ENCODE measurements at regions not wholly inside any gene's neighbourhood (a gene's known extent, or its start where the extent isn't known, plus 50 kb on each side); places are given as distances from the start of the nearest gene placed in this dataset.
"Not testable (repeated sequence)": the region's sequence is repeated elsewhere in the genome, so short reads cannot be mapped to it uniquely, and the experiment has no call there.

- DNase-seq (ENCODE audit: low read depth, low spot score): no peak
- Histone ChIP-seq H3K36me3 (ENCODE audit: insufficient read depth, low read length) (no peaks in the 10 kb centered on the region), H3K9ac (ENCODE audit: insufficient read length) (no peak overlapping the region), H3K27ac (no peak overlapping the region), H3K4me3 (no peak overlapping the region), H3K9me3 (ENCODE audit: low read depth, low read length) (no peaks in the 10 kb centered on the region)
- TF ChIP-seq POLR2AphosphoS5 (IDR thresholded peaks at IDR 0.05; ENCODE audit: borderline replicate concordance, low read depth, low read length) (no peak), EZH2 (IDR thresholded peaks at IDR 0.05) (no peak)
Measured at GRCh38 chr7:68862736-68863135, 735.5 kb upstream of the AUTS2 start.

DNA sequence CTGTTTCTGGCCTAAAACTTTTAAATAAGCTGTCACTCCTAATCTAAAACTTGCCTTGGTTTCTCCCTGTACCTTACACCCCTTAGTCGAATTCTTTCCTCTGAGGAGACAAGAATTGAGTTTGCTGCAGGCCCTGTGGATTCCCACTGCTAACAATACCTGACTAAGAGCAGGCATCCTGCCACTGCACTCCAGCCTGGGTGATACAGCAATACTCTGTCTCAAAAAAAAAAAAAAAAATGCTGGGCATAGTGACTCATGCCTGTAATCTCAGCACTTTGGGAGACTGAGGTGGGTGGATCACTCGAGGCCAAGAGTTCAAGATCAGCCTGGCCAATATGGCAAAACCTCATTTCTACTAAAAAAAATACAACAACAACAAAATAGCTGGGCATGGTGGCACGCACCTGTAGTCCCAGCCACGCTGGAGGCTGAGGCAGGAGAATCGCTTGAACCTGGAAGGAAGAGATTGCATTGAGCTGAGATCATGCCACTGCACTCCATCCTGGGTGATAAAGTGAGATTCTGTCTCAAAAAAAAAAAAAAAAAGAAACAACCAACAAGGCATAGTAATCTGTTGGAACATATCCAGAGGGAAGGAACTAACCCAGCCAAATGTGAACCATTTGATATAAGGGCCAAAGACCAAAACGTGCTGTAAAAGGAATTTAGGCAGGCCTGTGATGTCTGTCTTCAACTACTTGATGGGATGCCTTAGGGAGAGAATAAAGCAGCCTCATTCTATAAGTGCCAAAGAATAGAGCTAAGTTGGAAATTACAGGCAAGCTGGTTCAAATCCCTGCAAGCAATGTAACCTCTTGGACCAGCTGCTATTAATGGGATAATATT, 732.7 kb upstream of the AUTS2 start:
- no peaks in the 10 kb centered on the region for H3K36me3 ChIP-seq (ENCODE audit: insufficient read depth, low read length)
- no peak for DNase-seq (ENCODE audit: low read depth, low spot score)
- H3K9me3 ChIP-seq (ENCODE audit: low read depth, low read length): no peaks in the 10 kb centered on the region
- no peak overlapping the region for H3K9ac ChIP-seq (ENCODE audit: insufficient read length)
- no peak overlapping the region for H3K27ac ChIP-seq
- no peak overlapping the region for H3K4me3 ChIP-seq
- TF ChIP-seq EZH2 (IDR thresholded peaks at IDR 0.05) (no peak), POLR2AphosphoS5 (IDR thresholded peaks at IDR 0.05; ENCODE audit: borderline replicate concordance, low read depth, low read length) (no peak), FOXP2 (optimal IDR thresholded peaks at IDR 0.05; ENCODE audit: control extremely low read depth, extremely low read length, insufficient read depth) (no peak)

- Histone ChIP-seq H3K36me3 (ENCODE audit: insufficient read depth, low read length) (no peaks in the 10 kb centered on the region), H3K27ac (no peak overlapping the region), H3K4me3 (no peak overlapping the region), H3K9me3 (ENCODE audit: low read depth, low read length) (no peaks in the 10 kb centered on the region), H3K9ac (ENCODE audit: insufficient read length) (no peak overlapping the region)
- DNase-seq (ENCODE audit: low read depth, low spot score): no peak
- TF ChIP-seq FOXP2 (optimal IDR thresholded peaks at IDR 0.05; ENCODE audit: control extremely low read depth, extremely low read length, insufficient read depth): no peak
- no peak for TF ChIP-seq POLR2AphosphoS5 (IDR thresholded peaks at IDR 0.05; ENCODE audit: borderline replicate concordance, low read depth, low read length)
- TF ChIP-seq EZH2 (IDR thresholded peaks at IDR 0.05): no peak
Measured at GRCh38 chr7:68866200-68866570, 732.1 kb upstream of the AUTS2 start.

DNA sequence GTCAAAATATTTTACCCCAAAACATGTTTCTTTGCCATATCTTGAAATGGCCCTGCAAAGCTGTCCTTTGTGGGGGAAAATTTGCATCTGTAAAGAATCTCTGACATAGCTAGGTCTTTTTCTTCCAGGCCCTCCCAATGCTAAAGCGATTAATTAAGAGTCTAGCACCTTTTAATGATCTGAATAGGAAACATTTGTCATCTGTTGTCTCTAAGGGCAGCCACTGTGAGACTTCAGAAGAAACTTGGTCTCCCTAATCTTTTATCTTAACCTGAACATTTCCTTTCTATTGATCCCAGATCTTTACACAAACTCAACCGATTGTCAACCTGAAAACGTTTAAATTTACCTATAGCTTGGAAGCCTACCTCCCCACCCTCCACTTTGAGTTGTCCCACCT, 731.6 kb upstream of the AUTS2 start:
- H3K9ac ChIP-seq (ENCODE audit: insufficient read length); H3K36me3 ChIP-seq (ENCODE audit: insufficient read depth, low read length); H3K9me3 ChIP-seq (ENCODE audit: low read depth, low read length); H3K4me3 ChIP-seq; DNase-seq (ENCODE audit: low read depth, low spot score); H3K27ac ChIP-seq: not testable (repeated sequence)

DNA sequence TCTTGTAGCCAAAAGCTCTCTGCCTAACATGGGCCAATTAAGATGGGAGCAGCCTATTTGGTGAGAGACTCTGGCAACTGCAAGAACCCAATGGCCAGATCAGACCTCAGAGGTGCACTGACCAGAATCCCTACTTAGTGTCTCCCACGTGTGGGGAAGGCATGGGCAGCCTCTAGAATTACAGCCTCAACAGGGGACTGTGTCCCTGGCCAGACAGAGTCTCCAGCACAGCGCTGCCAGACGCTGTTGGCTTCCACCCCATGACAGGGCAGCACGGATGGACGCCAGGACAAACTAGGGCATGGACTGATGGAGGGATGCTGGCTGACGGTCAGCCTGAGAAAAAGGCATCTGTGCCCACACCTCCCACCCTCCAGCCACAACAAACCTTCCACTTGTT, 729.3 kb upstream of the AUTS2 start:
- Histone ChIP-seq H3K9ac (ENCODE audit: insufficient read length) (no peak overlapping the region), H3K27ac (no peak overlapping the region), H3K36me3 (ENCODE audit: insufficient read depth, low read length) (no peaks in the 10 kb centered on the region), H3K4me3 (no peak overlapping the region), H3K9me3 (ENCODE audit: low read depth, low read length) (no peaks in the 10 kb centered on the region)
- no peak for DNase-seq (ENCODE audit: low read depth, low spot score)
- TF ChIP-seq POLR2AphosphoS5 (IDR thresholded peaks at IDR 0.05; ENCODE audit: borderline replicate concordance, low read depth, low read length): no peak
- TF ChIP-seq EZH2 (IDR thresholded peaks at IDR 0.05): no peak
- no peak for TF ChIP-seq FOXP2 (optimal IDR thresholded peaks at IDR 0.05; ENCODE audit: control extremely low read depth, extremely low read length, insufficient read depth)

DNA sequence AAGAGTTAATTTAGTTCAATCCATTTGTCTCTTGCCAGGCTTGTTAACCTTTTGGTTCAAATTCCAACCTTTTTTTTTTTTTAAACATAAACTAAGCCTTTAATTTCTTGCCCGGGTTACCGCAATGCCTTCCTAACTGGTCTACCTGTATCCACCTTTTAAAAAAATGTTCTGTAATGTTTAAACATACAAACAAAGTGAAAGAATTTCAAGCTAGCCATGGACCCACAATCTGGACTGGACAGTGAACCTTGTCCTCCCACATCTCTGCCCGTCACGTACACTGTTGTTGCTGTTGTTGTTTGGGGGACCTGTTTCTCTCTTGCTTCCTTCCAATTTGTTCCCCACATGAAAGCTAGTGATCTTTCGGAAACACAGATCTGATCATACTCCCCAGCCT, 724.7 kb upstream of the AUTS2 start:
- Histone ChIP-seq H3K27ac (no peak overlapping the region), H3K36me3 (ENCODE audit: insufficient read depth, low read length) (no peaks in the 10 kb centered on the region), H3K9ac (ENCODE audit: insufficient read length) (no peak overlapping the region), H3K4me3 (no peak overlapping the region), H3K9me3 (ENCODE audit: low read depth, low read length) (no peaks in the 10 kb centered on the region)
- no peak for TF ChIP-seq POLR2AphosphoS5 (IDR thresholded peaks at IDR 0.05; ENCODE audit: borderline replicate concordance, low read depth, low read length)
- no peak for TF ChIP-seq FOXP2 (optimal IDR thresholded peaks at IDR 0.05; ENCODE audit: control extremely low read depth, extremely low read length, insufficient read depth)
- TF ChIP-seq EZH2 (IDR thresholded peaks at IDR 0.05): no peak
- no peak for DNase-seq (ENCODE audit: low read depth, low spot score)

GRCh38 chr7:68875857-68876256, 722.4 kb upstream of the AUTS2 start:
- Histone ChIP-seq H3K36me3 (ENCODE audit: insufficient read depth, low read length) (no peaks in the 10 kb centered on the region), H3K9me3 (ENCODE audit: low read depth, low read length) (no peaks in the 10 kb centered on the region), H3K4me3 (no peak overlapping the region), H3K9ac (ENCODE audit: insufficient read length) (no peak overlapping the region), H3K27ac (no peak overlapping the region)
- no peak for TF ChIP-seq FOXP2 (optimal IDR thresholded peaks at IDR 0.05; ENCODE audit: control extremely low read depth, extremely low read length, insufficient read depth)
- DNase-seq (ENCODE audit: low read depth, low spot score): no peak

DNA sequence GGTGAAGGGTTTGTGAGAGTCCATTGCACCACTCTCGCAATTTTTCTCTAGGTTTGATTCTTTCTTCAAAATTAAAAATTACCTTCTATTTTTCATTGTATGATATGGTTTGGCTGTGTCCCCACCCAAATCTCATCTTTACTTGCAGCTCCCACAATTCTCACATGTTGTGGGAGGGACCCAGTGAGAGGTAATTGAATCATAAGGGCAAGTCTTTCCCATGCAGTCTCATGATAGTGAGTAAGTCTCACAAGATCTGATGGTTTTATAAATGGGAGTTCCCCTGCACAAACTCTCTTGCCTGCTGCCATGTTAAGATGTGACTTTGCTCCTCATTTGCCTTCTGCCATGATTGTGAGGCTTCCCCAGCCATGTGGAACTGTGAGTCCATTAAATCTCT, 711.2 kb upstream of the AUTS2 start:
- H3K9me3 ChIP-seq (ENCODE audit: low read depth, low read length); H3K9ac ChIP-seq (ENCODE audit: insufficient read length); H3K36me3 ChIP-seq (ENCODE audit: insufficient read depth, low read length); H3K27ac ChIP-seq; DNase-seq (ENCODE audit: low read depth, low spot score); H3K4me3 ChIP-seq: not testable (repeated sequence)

DNA sequence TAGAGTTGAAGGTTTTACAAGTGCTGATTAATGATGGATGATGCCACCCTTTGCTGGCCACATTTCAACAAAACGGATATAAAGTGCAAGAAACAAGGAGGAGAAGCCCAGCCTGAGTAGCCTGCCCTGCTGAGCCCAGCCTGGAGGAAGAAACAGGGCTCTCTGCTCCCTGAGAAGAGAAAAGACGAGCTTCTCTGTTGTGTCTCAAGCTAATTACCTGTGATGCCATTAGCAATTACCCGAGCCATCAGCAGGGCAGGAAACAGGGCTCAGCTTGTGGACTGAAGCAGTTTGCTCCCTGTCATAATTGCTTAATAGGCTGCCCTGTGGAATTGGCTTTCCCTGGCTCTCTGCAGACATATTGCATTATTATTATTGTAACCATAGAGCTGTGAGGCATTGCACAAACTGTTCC, 709.3 kb upstream of the AUTS2 start:
- TF ChIP-seq FOXP2 (optimal IDR thresholded peaks at IDR 0.05; ENCODE audit: control extremely low read depth, extremely low read length, insufficient read depth) (no peak), POLR2AphosphoS5 (IDR thresholded peaks at IDR 0.05; ENCODE audit: borderline replicate concordance, low read depth, low read length) (no peak), EZH2 (IDR thresholded peaks at IDR 0.05) (no peak)
- DNase-seq (ENCODE audit: low read depth, low spot score): no peak
- no peaks in the 10 kb centered on the region for H3K36me3 ChIP-seq (ENCODE audit: insufficient read depth, low read length)
- H3K9me3 ChIP-seq (ENCODE audit: low read depth, low read length): no peaks in the 10 kb centered on the region
- H3K27ac ChIP-seq: no peak overlapping the region
- no peak overlapping the region for H3K9ac ChIP-seq (ENCODE audit: insufficient read length)
- no peak overlapping the region for H3K4me3 ChIP-seq
